Neural cell (in vitro differentiated cells): ENCODE measurements at regions not wholly inside any gene's neighbourhood (a gene's known extent, or its start where the extent isn't known, plus 50 kb on each side); places are given as distances from the start of the nearest gene placed in this dataset.

Experiments
- H2AFZ ChIP-seq: fragments of 200-600, 300-800 bp; sonication (generic), shearing (Covaris generic); 2 replicates; pipeline ENCODE4 v1.6.0; 2014; ENCODE audit warnings: low read depth, mild to moderate bottlenecking, antibody characterized with exemption, low read length, moderate library complexity
- H3F3A ChIP-seq: fragments of 200-600 bp; shearing (Covaris generic); 2 replicates; pipeline ENCODE4 v1.6.1; 2016; ENCODE audit warnings: mild to moderate bottlenecking, moderate library complexity, mixed read lengths, antibody characterized with exemption, low read length; ENCODE audit not compliant: insufficient read depth, poor library complexity, severe bottlenecking
- H3K27ac ChIP-seq: fragments of 200-600, 300-800 bp; sonication (generic), shearing (Covaris generic); 2 replicates; pipeline ENCODE4 v1.5.1; 2014; ENCODE audit warnings: mild to moderate bottlenecking, low read length, moderate library complexity
- H3K27me3 ChIP-seq: fragments of 300-800, 200-600 bp; sonication (generic), shearing (Covaris generic); 2 replicates; pipeline ENCODE4 v1.6.0; 2014; ENCODE audit warnings: mild to moderate bottlenecking, low read depth, low read length, moderate library complexity; ENCODE audit not compliant: insufficient read depth
- H3K36me3 ChIP-seq: fragments of 300-800, 200-600 bp; sonication (generic), shearing (Covaris generic); 2 replicates; pipeline ENCODE4 v1.5.1; 2014; ENCODE audit warnings: mild to moderate bottlenecking, antibody characterized with exemption, low read length, moderate library complexity; ENCODE audit not compliant: insufficient read depth
- H3K4me2 ChIP-seq: fragments of 300-800, 200-600 bp; sonication (generic), shearing (Covaris generic); 2 replicates; pipeline ENCODE4 v1.6.0; 2014; ENCODE audit warnings: mild to moderate bottlenecking, low read length
- H3K4me3 ChIP-seq: fragments of 300-800, 200-600 bp; sonication (generic), shearing (Covaris generic); 2 replicates; pipeline ENCODE4 v1.5.1; 2014; ENCODE audit warnings: mild to moderate bottlenecking, low read length, moderate library complexity
- H3K79me2 ChIP-seq: fragments of 200-600 bp; shearing (Covaris generic); replicated peaks from 2 replicates; pipeline ENCODE4 v1.6.0; 2014; ENCODE audit warnings: mild to moderate bottlenecking, low read length, moderate library complexity; ENCODE audit not compliant: insufficient read depth
- H3K9ac ChIP-seq: fragments of 300-800, 200-600 bp; sonication (generic), shearing (Covaris generic); 2 replicates; pipeline ENCODE4 v1.6.1; 2016; ENCODE audit warnings: mild to moderate bottlenecking, low read length, mixed read lengths
- H3K9me2 ChIP-seq: fragments of 200-600 bp; shearing (Covaris generic); 2 replicates; pipeline ENCODE4 v1.6.1; 2016; ENCODE audit warnings: mild to moderate bottlenecking, low read length, mixed read lengths; ENCODE audit not compliant: insufficient read depth
- H3K9me3 ChIP-seq: fragments of 200-600, 300-800 bp; sonication (generic), shearing (Covaris generic); 2 replicates; pipeline ENCODE4 v1.6.1; 2016; ENCODE audit warnings: mild to moderate bottlenecking, mixed run types, low read length, moderate library complexity, mixed read lengths
- H4K20me1 ChIP-seq: fragments of 200-600 bp; shearing (Covaris generic); 2 replicates; pipeline ENCODE4 v1.6.1; 2016; ENCODE audit warnings: mild to moderate bottlenecking, mixed run types; ENCODE audit not compliant: insufficient read depth
- CTCF ChIP-seq: fragments of 450-650 bp; IDR thresholded peaks from 2 replicates; pipeline ENCODE4 v1.5.1; 2014; ENCODE audit warnings: antibody characterized with exemption, mild to moderate bottlenecking, moderate library complexity; ENCODE audit not compliant: poor library complexity, severe bottlenecking
- EP300 ChIP-seq: fragments of 450-650 bp; conservative IDR thresholded peaks from 2 replicates; pipeline ENCODE4 v1.6.1; 2014; ENCODE audit warnings: antibody characterized with exemption, mild to moderate bottlenecking, moderate library complexity; ENCODE audit not compliant: poor library complexity, severe bottlenecking
- EZH2 ChIP-seq: fragments of 200-600, 300-800 bp; shearing (Covaris generic), sonication (generic); IDR thresholded peaks from 2 replicates; pipeline ENCODE4 v1.6.1; 2014; ENCODE audit warnings: antibody characterized with exemption, low read length, borderline replicate concordance, mild to moderate bottlenecking; ENCODE audit not compliant: insufficient read depth, poor library complexity, severe bottlenecking
- MXI1 ChIP-seq: fragments of 450-650 bp; conservative IDR thresholded peaks from 2 replicates; pipeline ENCODE4 v1.6.1; 2014; ENCODE audit warnings: antibody characterized with exemption, mild to moderate bottlenecking; ENCODE audit not compliant: poor library complexity, severe bottlenecking
- POLR2AphosphoS5 ChIP-seq: IDR thresholded peaks from 2 replicates; pipeline ENCODE4 v1.6.1; 2012
- RAD21 ChIP-seq: fragments of 450-650 bp; conservative IDR thresholded peaks from 2 replicates; pipeline ENCODE4 v1.6.1; 2014; ENCODE audit warnings: antibody characterized with exemption, mild to moderate bottlenecking, moderate library complexity
- REST ChIP-seq: IDR thresholded peaks from 2 replicates; pipeline ENCODE4 v1.6.1; 2012; ENCODE audit warnings: borderline replicate concordance
- SMC3 ChIP-seq: fragments of 450-650 bp; conservative IDR thresholded peaks from 2 replicates; pipeline ENCODE4 v1.6.1; 2014; ENCODE audit warnings: antibody characterized with exemption, mild to moderate bottlenecking, moderate library complexity; ENCODE audit not compliant: poor library complexity
- TAF1 ChIP-seq: IDR thresholded peaks from 2 replicates; pipeline ENCODE4 v1.6.1; 2012; ENCODE audit warnings: low read depth

DNA sequence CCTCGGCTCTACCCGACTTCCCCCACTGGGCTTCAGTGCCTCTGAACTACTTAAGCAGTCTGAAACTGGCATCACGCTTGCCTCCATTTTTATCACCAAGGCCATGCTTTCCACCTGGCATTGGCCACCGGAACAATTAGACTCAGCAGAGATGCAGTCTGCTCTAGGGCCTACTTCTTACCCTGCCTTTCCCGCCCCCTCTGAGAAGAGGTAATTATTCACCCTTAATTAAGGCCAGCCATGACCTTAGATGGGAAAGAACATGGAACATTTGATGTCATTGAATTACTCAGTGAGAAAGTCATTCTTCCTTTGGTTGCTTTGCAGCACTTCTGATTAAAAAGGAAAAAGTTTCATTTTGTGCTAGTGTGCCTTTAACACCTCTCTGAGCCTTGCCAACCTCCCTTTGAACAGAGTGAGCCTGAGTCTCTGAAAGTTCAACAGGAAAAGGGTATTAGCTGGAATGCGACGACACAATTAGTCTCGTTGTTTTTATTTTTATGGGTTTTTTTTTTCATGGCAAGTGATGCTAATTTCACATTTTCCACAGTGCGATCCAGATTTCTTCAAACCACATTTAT, 60.9 kb upstream of the TNRC6A start:
- Histone ChIP-seq H3K36me3 (no peaks in the 10 kb centered on the region), H4K20me1 (no peaks in the 10 kb centered on the region), H3K27ac (peak overlapping the region; percentile 96), H3K79me2 (no peaks in the 10 kb centered on the region), H3K9me2 (no peaks in the 10 kb centered on the region), H3K27me3 (no peaks in the 10 kb centered on the region), H3K9me3 (no peaks in the 10 kb centered on the region), H2AFZ (no peak overlapping the region), H3K4me3 (no peak overlapping the region), H3F3A (peaks cover 3% of the 10 kb centered on the region), H3K9ac (no peak overlapping the region), H3K4me2 (no peak overlapping the region)
- no peak for TF ChIP-seq EZH2
- no peak for TF ChIP-seq RAD21
- TF ChIP-seq SMC3: no peak
- no peak for TF ChIP-seq REST
- TF ChIP-seq EP300: no peak
- TF ChIP-seq POLR2AphosphoS5: no peak
- no peak for TF ChIP-seq CTCF
- TF ChIP-seq MXI1: no peak
- no peak for TF ChIP-seq TAF1

GRCh38 chr16:24670623-24671454, 58.6 kb upstream of the TNRC6A start:
- TF ChIP-seq CTCF (no peak), MXI1 (peak; percentile 54), RAD21 (peak; percentile 45), EZH2 (no peak), REST (peak; percentile 86), SMC3 (peak; percentile 53), POLR2AphosphoS5 (peak; percentile 88), EP300 (peak; percentile 92), TAF1 (no peak)
- peak overlapping the region; percentile 96 for H3K27ac ChIP-seq
- H3K4me3 ChIP-seq: peak overlapping the region; percentile 61
- peaks cover 3% of the 10 kb centered on the region for H3F3A ChIP-seq
- H3K9ac ChIP-seq: peak overlapping the region; percentile 70
- H3K36me3 ChIP-seq: no peaks in the 10 kb centered on the region
- peak overlapping the region; percentile 22 for H2AFZ ChIP-seq
- no peaks in the 10 kb centered on the region for H3K9me3 ChIP-seq
- H4K20me1 ChIP-seq: no peaks in the 10 kb centered on the region
- H3K4me2 ChIP-seq: peak overlapping the region; percentile 88
- H3K27me3 ChIP-seq: no peaks in the 10 kb centered on the region
- no peaks in the 10 kb centered on the region for H3K79me2 ChIP-seq
- H3K9me2 ChIP-seq: no peaks in the 10 kb centered on the region
